Cardiac fibroblast (primary cell): ENCODE measurements at regions not wholly inside any gene's neighbourhood (a gene's known extent, or its start where the extent isn't known, plus 50 kb on each side); places are given as distances from the start of the nearest gene placed in this dataset.
"Not testable (repeated sequence)": the region's sequence is repeated elsewhere in the genome, so short reads cannot be mapped to it uniquely, and the experiment has no call there.

Source experiments
- DNase-seq, 2 donors: peaks; one replicate each; pipeline versions ENCODE4 v3.0.0 to v3.0.0-alpha.2; 2010; ENCODE audit warnings: low read depth in 2 of 2
- H3K4me3 ChIP-seq, 2 donors: replicated peaks in 1 of 2; 1 replicate in 1 of 2; 2 replicates in 1 of 2; pipeline ENCODE4 v1.5.1; 2011; ENCODE audit warnings: low read depth in 2 of 2, low read length in 2 of 2, mild to moderate bottlenecking in 2 of 2, moderate library complexity in 1 of 2
- CTCF ChIP-seq: IDR thresholded peaks from one replicate; pipeline ENCODE4 v1.5.1; 2011; ENCODE audit warnings: low read depth, mild to moderate bottlenecking, low read length, inconsistent platforms

GRCh38 chr22:22321743-22322611 lies 77.4 kb downstream of the VPREB1 start:
- TF ChIP-seq CTCF = peak; percentile 83
- DNase-seq = peak; percentile 63 to 66
- not testable (repeated sequence) for H3K4me3 ChIP-seq

- no peak for TF ChIP-seq CTCF
- no peak overlapping the region for H3K4me3 ChIP-seq
- DNase-seq = no peak
Observed at GRCh38 chr22:22322792-22323191, 78.2 kb downstream of the VPREB1 start.

- no peak overlapping the region for H3K4me3 ChIP-seq
- no peak for TF ChIP-seq CTCF
- no peak for DNase-seq
Observed at GRCh38 chr22:22327723-22328122, 83.1 kb downstream of the VPREB1 start.

- no peak for TF ChIP-seq CTCF
- no peak overlapping the region for H3K4me3 ChIP-seq
- no peak for DNase-seq
Observed at GRCh38 chr22:22329792-22330191, 85.2 kb downstream of the VPREB1 start.

GRCh38 chr22:22335640-22336039 lies 91.1 kb downstream of the VPREB1 start:
- not testable (repeated sequence) for H3K4me3 ChIP-seq, DNase-seq

GRCh38 chr22:22336333-22336732 lies 91.7 kb downstream of the VPREB1 start:
- H3K4me3 ChIP-seq, DNase-seq: not testable (repeated sequence)

GRCh38 chr22:22338778-22339177 lies 94.2 kb downstream of the VPREB1 start:
- not testable (repeated sequence) for DNase-seq, H3K4me3 ChIP-seq

GRCh38 chr22:22341736-22342135 lies 97.2 kb downstream of the VPREB1 start:
- no peak overlapping the region for H3K4me3 ChIP-seq
- TF ChIP-seq CTCF = no peak
- DNase-seq = no peak
